ENCODE measurements at regions not wholly inside any gene's neighbourhood (a gene's known extent, or its start where the extent isn't known, plus 50 kb on each side); places are given as distances from the start of the nearest gene placed in this dataset.

- Histone ChIP-seq H3K18ac (ENCODE audit: extremely low read depth, low read length) (no peak overlapping the region), H4K8ac (ENCODE audit: extremely low read depth, insufficient read depth, low read length) (no peak overlapping the region), H2BK12ac (ENCODE audit: low read depth, low read length) (no peak overlapping the region), H3K9me3 (ENCODE audit: insufficient read depth in 2 of 2, low read depth in 1 of 2, low read length in 1 of 2) (peaks cover under 1 to 13% of the 10 kb centered on the region in 2 experiments; a peak in 1 of 4 replicates), H3K23ac (ENCODE audit: insufficient read length) (no peak overlapping the region), H2BK5ac (ENCODE audit: low read depth, low read length) (no peak overlapping the region), H3K4me2 (ENCODE audit: insufficient read depth in 1 of 2, low read depth in 2 of 2, low read length in 2 of 2) (no peak overlapping the region), H4K5ac (ENCODE audit: insufficient read length, low read depth, low read length) (no peak overlapping the region), H4K91ac (replicated peaks; ENCODE audit: insufficient read length, low read length) (no peak overlapping the region), H3K56ac (replicated peaks; ENCODE audit: insufficient read length, low read depth, low read length) (no peak overlapping the region), H2BK15ac (ENCODE audit: low read length) (no peak overlapping the region), H3K9ac (replicated peaks in 1 of 4; ENCODE audit: extremely low read depth in 1 of 4, low read depth in 3 of 4, low read length in 3 of 4) (no peak overlapping the region), H2BK120ac (replicated peaks; ENCODE audit: low read depth, low read length) (no peak overlapping the region), H2AFZ (ENCODE audit: low read length) (no peak overlapping the region), H3K79me1 (ENCODE audit: low read depth, low read length) (no peaks in the 10 kb centered on the region), H3K4me1 (replicated peaks in 1 of 4; ENCODE audit: control insufficient read depth in 3 of 4, insufficient read depth in 4 of 4, low read length in 3 of 4) (no peaks in the 10 kb centered on the region), H3K36me3 (ENCODE audit: control insufficient read depth in 2 of 4, insufficient read depth in 4 of 4, low read length in 3 of 4) (no peaks in the 10 kb centered on the region; a peak in 1 of 8 replicates), H3K79me2 (ENCODE audit: control insufficient read depth in 1 of 2, insufficient read depth in 2 of 2, low read length in 2 of 2) (no peaks in the 10 kb centered on the region), H2BK20ac (ENCODE audit: low read length) (no peak overlapping the region), H3K4ac (replicated peaks; ENCODE audit: insufficient read length, low read depth, low read length) (no peak overlapping the region), H4K20me1 (replicated peaks in 1 of 2; ENCODE audit: control insufficient read depth in 1 of 2, insufficient read depth in 2 of 2, low read length in 2 of 2) (no peaks in the 10 kb centered on the region), H3K14ac (ENCODE audit: insufficient read length) (no peak overlapping the region), H2AK5ac (ENCODE audit: low read depth, low read length) (no peak overlapping the region), H3K4me3 (ENCODE audit: extremely low read depth in 1 of 4, insufficient read depth in 2 of 4, low read depth in 3 of 4, low read length in 4 of 4) (no peak overlapping the region), H3K27me3 (replicated peaks in 1 of 4; ENCODE audit: control insufficient read depth in 3 of 4, extremely low read depth in 1 of 4, insufficient read depth in 3 of 4, low read length in 3 of 4) (no peaks in the 10 kb centered on the region), H3K23me2 (ENCODE audit: low read depth, low read length) (no peaks in the 10 kb centered on the region), H3K27ac (ENCODE audit: low read depth, low read length) (no peak overlapping the region)
- DNase-seq (ENCODE audit: low read depth in 1 of 2, low spot score in 2 of 2), result no peak
- ChIA-PET CTCF (ENCODE audit: partially characterized antibody) (interaction anchor here (2.0 kb wide), 1 partner anchor 13 kb away, joined by 6 read pairs; no protein-coding TSS in a partner anchor), POLR2A (ENCODE audit: partially characterized antibody) (no interaction called here)
- no peak for FAIRE-seq
- WGBS, 2 experiments (ENCODE audit: extremely low coverage in 1 of 2, insufficient coverage in 1 of 2, insufficient read length in 1 of 2, insufficient replicate concordance in 2 of 2, low coverage in 1 of 2, low lambda C conversion rate in 2 of 2, missing lambda C conversion rate in 1 of 2), result 91% methylated on average over 4 of the region's 4 CpGs; no CpG with 5 or more reads in 1 of the 2 experiments
- no peak for TF ChIP-seq SIRT6 (IDR thresholded peaks at IDR 0.05; ENCODE audit: low read length)
- TF ChIP-seq KDM1A (IDR thresholded peaks at IDR 0.05; ENCODE audit: borderline replicate concordance, low read length), result no peak
- no peak for TF ChIP-seq CHD2 (IDR thresholded peaks at IDR 0.05; ENCODE audit: low read length)
- no peak for TF ChIP-seq KDM5A (IDR thresholded peaks at IDR 0.05; ENCODE audit: low read length)
- no peak for TF ChIP-seq BRCA1 (IDR thresholded peaks at IDR 0.05; ENCODE audit: low read depth, low read length)
- TF ChIP-seq POLR2A (IDR thresholded peaks at IDR 0.05; ENCODE audit: control extremely low read depth in 1 of 2, low read depth in 2 of 2, low read length in 2 of 2), result no peak
- no peak for TF ChIP-seq RAD21 (IDR thresholded peaks at IDR 0.05 in 1 of 2, conservative IDR thresholded peaks at IDR 0.05 in 1 of 2; ENCODE audit: low read depth in 2 of 2, low read length in 2 of 2)
- no peak for TF ChIP-seq E2F6 (IDR thresholded peaks at IDR 0.05)
- no peak for TF ChIP-seq SAP30 (IDR thresholded peaks at IDR 0.05; ENCODE audit: insufficient read depth, insufficient replicate concordance, low read length)
- TF ChIP-seq CHD1 (IDR thresholded peaks at IDR 0.05; ENCODE audit: low read depth, low read length), result no peak
- TF ChIP-seq CREB1 (IDR thresholded peaks at IDR 0.05), result no peak
Observed at GRCh38 chr21:24027396-24027795, 1579.9 kb downstream of the MRPL39 start.
